ENCODE measurements at regions not wholly inside any gene's neighbourhood (a gene's known extent, or its start where the extent isn't known, plus 50 kb on each side); places are given as distances from the start of the nearest gene placed in this dataset.

DNA sequence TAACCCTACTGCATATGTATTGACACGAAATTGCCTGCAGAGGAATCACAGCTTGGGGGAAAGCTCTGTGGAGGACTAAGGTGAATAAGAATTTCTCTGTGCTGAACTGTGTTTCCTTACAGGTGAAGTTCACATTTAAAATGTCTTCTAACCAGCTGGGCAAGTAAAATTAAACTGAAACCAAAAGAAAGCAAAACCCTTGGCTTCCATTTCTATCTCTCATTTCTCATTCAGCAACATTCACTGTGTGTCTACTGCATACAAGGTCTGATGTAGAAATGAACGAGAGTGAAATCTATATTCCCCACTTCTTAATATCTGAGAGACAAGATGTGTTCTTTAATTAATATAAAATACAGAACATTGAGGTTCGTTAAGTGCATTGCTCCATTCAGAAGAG, 397.3 kb downstream of the SOX11 start:
- no peaks in the 10 kb centered on the region for H3K4me1 ChIP-seq (ENCODE audit: insufficient read depth, low read length, poor library complexity, severe bottlenecking)
- no peak overlapping the region for H3K4me2 ChIP-seq (ENCODE audit: low read depth, low read length, poor library complexity, severe bottlenecking)
- H3K9me2 ChIP-seq (replicated peaks; ENCODE audit: low read depth, low read length) = no peaks in the 10 kb centered on the region
- no peaks in the 10 kb centered on the region for H4K20me1 ChIP-seq (ENCODE audit: insufficient read depth, low read length, poor library complexity, severe bottlenecking)
- no peaks in the 10 kb centered on the region for H3K27me3 ChIP-seq (ENCODE audit: insufficient read depth, low read length, poor library complexity, severe bottlenecking)
- no peaks in the 10 kb centered on the region; the same call in 1 of the 2 replicates for H3K9me3 ChIP-seq (ENCODE audit: insufficient read depth, low read depth, low read length)
- H3K4me3 ChIP-seq (ENCODE audit: low read length, poor library complexity, severe bottlenecking) = no peak overlapping the region
- H3K9ac ChIP-seq (ENCODE audit: low read depth, low read length, poor library complexity, severe bottlenecking) = no peak overlapping the region
- H3F3A ChIP-seq (ENCODE audit: low read depth) = no peaks in the 10 kb centered on the region
- no peaks in the 10 kb centered on the region for H3K79me2 ChIP-seq (ENCODE audit: insufficient read depth, low read length)
- no peaks in the 10 kb centered on the region for H3K36me3 ChIP-seq (ENCODE audit: insufficient read depth, low read length)
- TF ChIP-seq, protein P1, sequence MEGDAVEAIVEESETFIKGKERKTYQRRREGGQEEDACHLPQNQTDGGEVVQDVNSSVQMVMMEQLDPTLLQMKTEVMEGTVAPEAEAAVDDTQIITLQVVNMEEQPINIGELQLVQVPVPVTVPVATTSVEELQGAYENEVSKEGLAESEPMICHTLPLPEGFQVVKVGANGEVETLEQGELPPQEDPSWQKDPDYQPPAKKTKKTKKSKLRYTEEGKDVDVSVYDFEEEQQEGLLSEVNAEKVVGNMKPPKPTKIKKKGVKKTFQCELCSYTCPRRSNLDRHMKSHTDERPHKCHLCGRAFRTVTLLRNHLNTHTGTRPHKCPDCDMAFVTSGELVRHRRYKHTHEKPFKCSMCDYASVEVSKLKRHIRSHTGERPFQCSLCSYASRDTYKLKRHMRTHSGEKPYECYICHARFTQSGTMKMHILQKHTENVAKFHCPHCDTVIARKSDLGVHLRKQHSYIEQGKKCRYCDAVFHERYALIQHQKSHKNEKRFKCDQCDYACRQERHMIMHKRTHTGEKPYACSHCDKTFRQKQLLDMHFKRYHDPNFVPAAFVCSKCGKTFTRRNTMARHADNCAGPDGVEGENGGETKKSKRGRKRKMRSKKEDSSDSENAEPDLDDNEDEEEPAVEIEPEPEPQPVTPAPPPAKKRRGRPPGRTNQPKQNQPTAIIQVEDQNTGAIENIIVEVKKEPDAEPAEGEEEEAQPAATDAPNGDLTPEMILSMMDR (conservative IDR thresholded peaks at IDR 0.05; ENCODE audit: low read length) = no peak
- TF ChIP-seq EZH2phosphoT487 (IDR thresholded peaks at IDR 0.05; ENCODE audit: borderline replicate concordance) = no peak
- no peak overlapping the region for H2AFZ ChIP-seq (ENCODE audit: low read length)

DNA sequence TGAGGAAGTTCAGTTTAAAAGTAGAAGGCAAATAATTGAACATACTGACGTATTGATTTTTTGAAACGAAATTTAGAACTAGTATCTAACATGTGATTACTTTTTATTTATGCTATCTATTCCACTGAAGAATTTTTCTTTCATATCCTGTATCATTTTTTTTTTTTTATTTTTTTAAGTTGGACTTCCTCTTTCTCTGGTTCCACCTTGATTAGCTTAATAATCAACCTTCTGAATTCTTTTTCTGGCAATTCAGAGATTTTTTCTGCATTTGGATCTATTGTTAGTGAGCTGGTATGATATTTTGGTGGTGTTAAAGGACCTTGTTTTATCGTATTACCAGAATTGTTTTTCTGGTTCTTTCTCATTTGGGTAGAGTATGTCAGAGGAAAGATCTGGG, 411.2 kb downstream of the SOX11 start:
- Histone ChIP-seq H3K9me2 (replicated peaks; ENCODE audit: low read depth, low read length) (no peaks in the 10 kb centered on the region), H3K27me3 (ENCODE audit: insufficient read depth, low read length, poor library complexity, severe bottlenecking) (no peaks in the 10 kb centered on the region), H4K20me1 (ENCODE audit: insufficient read depth, low read length, poor library complexity, severe bottlenecking) (no peaks in the 10 kb centered on the region), H3F3A (ENCODE audit: low read depth) (no peaks in the 10 kb centered on the region), H3K4me1 (ENCODE audit: insufficient read depth, low read length, poor library complexity, severe bottlenecking) (no peaks in the 10 kb centered on the region), H3K4me2 (ENCODE audit: low read depth, low read length, poor library complexity, severe bottlenecking) (no peak overlapping the region), H3K4me3 (ENCODE audit: low read length, poor library complexity, severe bottlenecking) (no peak overlapping the region), H3K79me2 (ENCODE audit: insufficient read depth, low read length) (no peaks in the 10 kb centered on the region), H3K36me3 (ENCODE audit: insufficient read depth, low read length) (no peaks in the 10 kb centered on the region), H3K9ac (ENCODE audit: low read depth, low read length, poor library complexity, severe bottlenecking) (no peak overlapping the region), H2AFZ (ENCODE audit: low read length) (no peak overlapping the region), H3K9me3 (ENCODE audit: insufficient read depth, low read depth, low read length) (no peaks in the 10 kb centered on the region)
- no peak for TF ChIP-seq EZH2phosphoT487 (IDR thresholded peaks at IDR 0.05; ENCODE audit: borderline replicate concordance)
- TF ChIP-seq, protein P1 (conservative IDR thresholded peaks at IDR 0.05; ENCODE audit: low read length) = no peak

DNA sequence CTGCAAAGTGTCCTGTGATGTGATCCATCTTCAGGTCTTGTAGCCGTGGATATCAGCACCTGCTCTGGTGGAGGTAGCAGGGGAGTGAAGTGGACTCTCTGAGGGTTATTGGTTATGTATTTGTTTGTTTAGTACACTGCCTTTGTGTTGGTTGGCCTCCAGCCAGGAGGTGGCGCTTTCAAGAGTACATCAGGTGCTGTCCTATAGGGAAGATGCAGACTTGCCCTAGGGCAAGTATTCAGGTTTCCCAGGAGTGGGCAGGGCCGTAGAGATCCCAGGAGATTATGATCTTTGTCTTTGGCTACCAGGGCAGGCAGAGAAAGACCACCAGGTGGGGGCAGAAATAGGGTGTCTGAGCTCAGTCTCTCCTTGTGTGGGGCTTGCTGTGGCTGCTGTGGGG, 411.8 kb downstream of the SOX11 start:
- TF ChIP-seq, protein P1 (conservative IDR thresholded peaks at IDR 0.05; ENCODE audit: low read length) = no peak
- TF ChIP-seq EZH2phosphoT487 (IDR thresholded peaks at IDR 0.05; ENCODE audit: borderline replicate concordance) = no peak
- H3K9me2 ChIP-seq (replicated peaks; ENCODE audit: low read depth, low read length) = no peaks in the 10 kb centered on the region
- no peak overlapping the region for H3K9ac ChIP-seq (ENCODE audit: low read depth, low read length, poor library complexity, severe bottlenecking)
- no peaks in the 10 kb centered on the region for H3K36me3 ChIP-seq (ENCODE audit: insufficient read depth, low read length)
- H3K9me3 ChIP-seq (ENCODE audit: insufficient read depth, low read depth, low read length) = no peaks in the 10 kb centered on the region
- no peaks in the 10 kb centered on the region for H3K27me3 ChIP-seq (ENCODE audit: insufficient read depth, low read length, poor library complexity, severe bottlenecking)
- no peaks in the 10 kb centered on the region for H3F3A ChIP-seq (ENCODE audit: low read depth)
- H2AFZ ChIP-seq (ENCODE audit: low read length) = no peak overlapping the region
- H3K4me1 ChIP-seq (ENCODE audit: insufficient read depth, low read length, poor library complexity, severe bottlenecking) = no peaks in the 10 kb centered on the region
- H4K20me1 ChIP-seq (ENCODE audit: insufficient read depth, low read length, poor library complexity, severe bottlenecking) = no peaks in the 10 kb centered on the region
- H3K79me2 ChIP-seq (ENCODE audit: insufficient read depth, low read length) = no peaks in the 10 kb centered on the region
- H3K4me3 ChIP-seq (ENCODE audit: low read length, poor library complexity, severe bottlenecking) = no peak overlapping the region
- no peak overlapping the region for H3K4me2 ChIP-seq (ENCODE audit: low read depth, low read length, poor library complexity, severe bottlenecking)

Measured in Loucy (cell line).